Endodermal cell (in vitro differentiated cells): ENCODE measurements at regions not wholly inside any gene's neighbourhood (a gene's known extent, or its start where the extent isn't known, plus 50 kb on each side); places are given as distances from the start of the nearest gene placed in this dataset.

ENCODE experiments used
- DNase-seq: peaks from one replicate; pipeline ENCODE4 v3.0.0-alpha.2; 2017
- H3K27ac ChIP-seq: 2 replicates; pipeline ENCODE4 v1.5.1; 2013; ENCODE audit warnings: mild to moderate bottlenecking, low read depth, low read length, moderate library complexity
- H3K27me3 ChIP-seq: 2 replicates; pipeline ENCODE4 v1.6.1; 2013; ENCODE audit warnings: mild to moderate bottlenecking, low read length, moderate library complexity; ENCODE audit not compliant: insufficient read depth, control insufficient read depth, poor library complexity, severe bottlenecking
- H3K36me3 ChIP-seq: 2 replicates; pipeline ENCODE4 v1.7.0; 2013; ENCODE audit warnings: mild to moderate bottlenecking, low read length, moderate library complexity; ENCODE audit not compliant: control insufficient read depth, insufficient read depth
- H3K4me1 ChIP-seq: one replicate; pipeline ENCODE4 v1.7.0; 2013; ENCODE audit warnings: low read length; ENCODE audit not compliant: control insufficient read depth, insufficient read depth
- H3K4me3 ChIP-seq: 2 replicates; pipeline ENCODE4 v1.5.1; 2013; ENCODE audit warnings: mild to moderate bottlenecking, low read length, moderate library complexity
- H3K9ac ChIP-seq: 2 replicates; pipeline ENCODE4 v1.6.1; 2013; ENCODE audit warnings: mild to moderate bottlenecking, low read length, moderate library complexity; ENCODE audit not compliant: poor library complexity, severe bottlenecking; ENCODE audit errors: extremely low read depth
- H3K9me3 ChIP-seq: 2 replicates; pipeline ENCODE4 v1.6.1; 2013; ENCODE audit warnings: mild to moderate bottlenecking, low read length, moderate library complexity; ENCODE audit not compliant: control insufficient read depth
- H3K27ac Mint-ChIP-seq: 2 replicates; pipeline ENCODE4 v1.8.0; 2020; ENCODE audit warnings: mixed read lengths
- H3K27me3 Mint-ChIP-seq: 2 replicates; pipeline ENCODE4 v1.8.0; 2021; ENCODE audit warnings: mild to moderate bottlenecking, mixed read lengths; ENCODE audit not compliant: insufficient read depth
- H3K36me3 Mint-ChIP-seq: 2 replicates; pipeline ENCODE4 v1.8.0; 2020; ENCODE audit warnings: low read depth, mixed read lengths
- H3K4me1 Mint-ChIP-seq: 2 replicates; pipeline ENCODE4 v1.8.0; 2020; ENCODE audit warnings: mixed read lengths
- H3K4me3 Mint-ChIP-seq: 2 replicates; pipeline ENCODE4 v1.8.0; 2020; ENCODE audit warnings: mild to moderate bottlenecking, moderate library complexity, mixed read lengths
- H3K9me3 Mint-ChIP-seq: 2 replicates; pipeline ENCODE4 v1.8.0; 2020; ENCODE audit warnings: mild to moderate bottlenecking, mixed read lengths
- WGBS, 2 experiments: methylation state at CpG; one replicate each; pipeline versions ENCODE4 v1.1.5 to v1.1.7; 2013; ENCODE audit warnings: missing lambda C conversion rate in 2 of 2, mixed read lengths in 1 of 2; ENCODE audit not compliant: insufficient coverage in 1 of 2, insufficient read length in 1 of 2; 5-methylcytosine and 5-hydroxymethylcytosine counted together
- TF ChIP-seq, protein P1 (sequence below): fragments of 200-600 bp; sonication (generic); conservative IDR thresholded peaks from 2 replicates; pipeline ENCODE4 v1.5.0; 2021; ENCODE audit warnings: antibody characterized with exemption, mild to moderate bottlenecking

DNA sequence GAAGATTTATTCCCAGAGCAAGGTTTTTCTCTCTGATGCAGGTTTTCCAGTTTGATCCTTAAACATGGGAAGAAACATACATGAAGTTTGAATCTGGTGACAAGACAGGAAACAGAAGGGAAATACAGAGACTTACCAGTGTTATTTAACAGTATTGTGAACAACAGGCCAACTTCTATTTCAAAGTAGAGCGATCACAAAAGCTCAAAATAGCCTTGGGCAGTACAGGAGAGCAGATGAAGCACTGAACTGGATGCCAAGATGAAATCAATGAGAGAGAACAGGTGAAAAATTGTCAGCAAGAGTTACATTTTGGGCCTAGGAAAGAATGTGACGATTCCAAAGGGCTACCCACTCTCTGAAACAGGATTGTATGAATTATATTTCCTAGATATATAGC lies 114.8 kb upstream of the PTPRK start:
- DNase-seq, result no peak
- Histone ChIP-seq H3K9me3 (no peaks in the 10 kb centered on the region), H3K4me1 (no peaks in the 10 kb centered on the region), H3K36me3 (no peaks in the 10 kb centered on the region), H3K9ac (no peak overlapping the region), H3K27ac (no peak overlapping the region), H3K4me3 (no peak overlapping the region), H3K27me3 (no peaks in the 10 kb centered on the region)
- WGBS, 2 experiments, result 94 to 96% methylated on average over 2 of the region's 2 CpGs
- Mint-ChIP-seq H3K4me3 (no peak overlapping the region), H3K27ac (no peak overlapping the region), H3K27me3 (no peaks in the 10 kb centered on the region), H3K9me3 (no peaks in the 10 kb centered on the region), H3K4me1 (peaks cover 2% of the 10 kb centered on the region), H3K36me3 (no peaks in the 10 kb centered on the region)
- TF ChIP-seq, protein P1, sequence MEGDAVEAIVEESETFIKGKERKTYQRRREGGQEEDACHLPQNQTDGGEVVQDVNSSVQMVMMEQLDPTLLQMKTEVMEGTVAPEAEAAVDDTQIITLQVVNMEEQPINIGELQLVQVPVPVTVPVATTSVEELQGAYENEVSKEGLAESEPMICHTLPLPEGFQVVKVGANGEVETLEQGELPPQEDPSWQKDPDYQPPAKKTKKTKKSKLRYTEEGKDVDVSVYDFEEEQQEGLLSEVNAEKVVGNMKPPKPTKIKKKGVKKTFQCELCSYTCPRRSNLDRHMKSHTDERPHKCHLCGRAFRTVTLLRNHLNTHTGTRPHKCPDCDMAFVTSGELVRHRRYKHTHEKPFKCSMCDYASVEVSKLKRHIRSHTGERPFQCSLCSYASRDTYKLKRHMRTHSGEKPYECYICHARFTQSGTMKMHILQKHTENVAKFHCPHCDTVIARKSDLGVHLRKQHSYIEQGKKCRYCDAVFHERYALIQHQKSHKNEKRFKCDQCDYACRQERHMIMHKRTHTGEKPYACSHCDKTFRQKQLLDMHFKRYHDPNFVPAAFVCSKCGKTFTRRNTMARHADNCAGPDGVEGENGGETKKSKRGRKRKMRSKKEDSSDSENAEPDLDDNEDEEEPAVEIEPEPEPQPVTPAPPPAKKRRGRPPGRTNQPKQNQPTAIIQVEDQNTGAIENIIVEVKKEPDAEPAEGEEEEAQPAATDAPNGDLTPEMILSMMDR, result no peak

- Histone ChIP-seq H3K4me3 (no peak overlapping the region), H3K27ac (no peak overlapping the region), H3K27me3 (no peaks in the 10 kb centered on the region), H3K9me3 (no peaks in the 10 kb centered on the region), H3K4me1 (no peaks in the 10 kb centered on the region), H3K9ac (no peak overlapping the region), H3K36me3 (no peaks in the 10 kb centered on the region)
- peaks cover 2% of the 10 kb centered on the region for H3K4me1 Mint-ChIP-seq
- H3K27me3 Mint-ChIP-seq, result no peaks in the 10 kb centered on the region
- H3K4me3 Mint-ChIP-seq, result no peak overlapping the region
- 93 to 100% methylated on average over 1 to 2 of the region's 2 CpGs for WGBS, 2 experiments
- TF ChIP-seq, protein P1, result no peak
- H3K9me3 Mint-ChIP-seq, result no peaks in the 10 kb centered on the region
- H3K36me3 Mint-ChIP-seq, result no peaks in the 10 kb centered on the region
- DNase-seq, result no peak
- H3K27ac Mint-ChIP-seq, result no peak overlapping the region
These were observed 111.7 kb upstream of the PTPRK start for GRCh38 chr6:128632131-128632530.

DNA sequence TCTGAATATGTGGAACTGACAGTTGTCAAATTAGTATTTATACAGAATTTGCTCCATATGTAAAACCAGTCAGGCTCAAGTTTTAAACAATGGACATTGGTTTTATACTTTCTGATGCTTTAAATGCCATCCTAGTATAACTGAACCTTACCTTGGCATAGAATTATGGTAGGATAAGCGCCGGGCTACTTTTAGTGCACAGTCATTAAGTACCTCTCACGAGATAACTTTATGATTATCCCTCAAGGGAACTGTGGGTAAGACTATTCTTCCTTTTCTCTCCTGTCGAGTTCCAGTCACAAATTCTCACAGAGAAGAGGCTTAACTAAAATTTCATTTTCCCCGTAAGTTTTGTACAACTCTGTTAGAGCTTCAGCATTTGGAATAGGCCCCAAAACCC lies 110.6 kb upstream of the PTPRK start:
- Histone ChIP-seq H3K36me3 (no peaks in the 10 kb centered on the region), H3K4me3 (no peak overlapping the region), H3K27ac (no peak overlapping the region), H3K27me3 (no peaks in the 10 kb centered on the region), H3K4me1 (no peaks in the 10 kb centered on the region), H3K9me3 (no peaks in the 10 kb centered on the region), H3K9ac (no peak overlapping the region)
- WGBS, 2 experiments, result 91 to 94% methylated on average over 5 of the region's 5 CpGs
- TF ChIP-seq, protein P1, result no peak
- Mint-ChIP-seq H3K9me3 (no peaks in the 10 kb centered on the region), H3K27me3 (no peaks in the 10 kb centered on the region), H3K4me3 (no peak overlapping the region), H3K27ac (no peak overlapping the region), H3K36me3 (no peaks in the 10 kb centered on the region), H3K4me1 (peaks cover 2% of the 10 kb centered on the region)
- DNase-seq, result no peak
